D721Med (cell line): ENCODE measurements at regions not wholly inside any gene's neighbourhood (a gene's known extent, or its start where the extent isn't known, plus 50 kb on each side); places are given as distances from the start of the nearest gene placed in this dataset.

Experiments
- DNase-seq: peaks from one replicate; pipeline ENCODE4 v3.0.0; 2011; ENCODE audit warnings: low spot score; ENCODE audit not compliant: insufficient read length
- FAIRE-seq: peaks from 2 replicates; lab custom pipeline; 2011; peaks lifted over from hg19 to GRCh38; lab: Jason Lieb, UNC
- TF ChIP-seq, protein P1 (sequence below): IDR thresholded peaks from 2 replicates; pipeline ENCODE4 v1.5.1; 2012; ENCODE audit warnings: mild to moderate bottlenecking, control low read depth; ENCODE audit not compliant: insufficient read depth; ENCODE audit errors: missing control alignments

DNA sequence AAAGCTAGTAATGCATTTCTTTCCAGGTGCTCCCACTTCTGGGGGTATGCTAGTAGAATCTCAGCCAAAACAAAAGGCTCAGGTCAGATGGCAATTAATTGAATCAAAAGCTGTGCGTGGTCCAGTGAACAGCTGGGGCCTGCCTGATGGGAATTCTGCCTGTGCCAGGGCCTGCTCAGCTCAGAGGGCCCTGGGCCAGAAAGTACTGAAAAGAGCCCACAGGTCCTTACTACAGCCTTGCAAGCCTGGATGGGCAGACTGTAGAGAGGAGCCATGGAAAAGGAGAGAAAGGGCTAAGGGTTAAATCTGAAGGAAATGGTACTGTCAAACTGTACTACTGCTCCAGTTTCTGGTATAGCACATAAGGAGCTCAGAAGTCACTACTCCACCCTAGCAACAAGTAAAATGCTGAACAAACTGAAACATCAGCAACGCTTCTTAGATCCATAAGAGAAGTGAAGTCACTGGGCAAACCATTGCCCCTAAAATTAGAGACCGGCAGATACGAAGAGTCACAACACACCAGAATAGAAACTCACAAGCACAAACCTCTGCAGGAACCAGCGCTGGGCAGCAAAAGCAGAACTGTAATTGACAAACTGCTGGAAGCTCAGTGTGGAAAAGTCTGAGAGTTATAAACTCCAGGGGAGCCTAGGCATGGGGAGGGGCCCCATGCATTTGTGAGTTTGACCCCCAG, 121.1 kb upstream of the SYT6 start:
- no peak for DNase-seq
- TF ChIP-seq, protein P1, sequence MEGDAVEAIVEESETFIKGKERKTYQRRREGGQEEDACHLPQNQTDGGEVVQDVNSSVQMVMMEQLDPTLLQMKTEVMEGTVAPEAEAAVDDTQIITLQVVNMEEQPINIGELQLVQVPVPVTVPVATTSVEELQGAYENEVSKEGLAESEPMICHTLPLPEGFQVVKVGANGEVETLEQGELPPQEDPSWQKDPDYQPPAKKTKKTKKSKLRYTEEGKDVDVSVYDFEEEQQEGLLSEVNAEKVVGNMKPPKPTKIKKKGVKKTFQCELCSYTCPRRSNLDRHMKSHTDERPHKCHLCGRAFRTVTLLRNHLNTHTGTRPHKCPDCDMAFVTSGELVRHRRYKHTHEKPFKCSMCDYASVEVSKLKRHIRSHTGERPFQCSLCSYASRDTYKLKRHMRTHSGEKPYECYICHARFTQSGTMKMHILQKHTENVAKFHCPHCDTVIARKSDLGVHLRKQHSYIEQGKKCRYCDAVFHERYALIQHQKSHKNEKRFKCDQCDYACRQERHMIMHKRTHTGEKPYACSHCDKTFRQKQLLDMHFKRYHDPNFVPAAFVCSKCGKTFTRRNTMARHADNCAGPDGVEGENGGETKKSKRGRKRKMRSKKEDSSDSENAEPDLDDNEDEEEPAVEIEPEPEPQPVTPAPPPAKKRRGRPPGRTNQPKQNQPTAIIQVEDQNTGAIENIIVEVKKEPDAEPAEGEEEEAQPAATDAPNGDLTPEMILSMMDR = no peak
- FAIRE-seq = no peak

DNA sequence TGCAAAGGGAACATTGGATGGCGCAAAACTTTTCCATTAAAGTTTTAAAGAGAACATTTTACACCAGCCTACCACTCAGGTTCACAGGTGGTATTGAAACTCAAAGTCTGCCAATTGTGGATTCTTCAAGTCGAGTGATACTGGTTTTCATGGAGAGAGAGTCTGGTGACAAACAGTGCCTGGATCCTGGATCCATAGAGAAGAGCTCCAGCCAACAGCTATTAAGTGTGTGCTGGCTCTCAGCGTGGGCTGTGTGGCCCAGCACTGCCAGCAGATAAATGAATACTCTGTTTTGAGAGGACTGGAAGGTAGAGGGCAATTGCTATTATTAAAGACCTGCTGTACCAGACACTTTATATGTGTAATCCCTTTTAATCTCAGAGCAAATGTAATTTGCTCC, 118.9 kb upstream of the SYT6 start:
- DNase-seq (no peak), FAIRE-seq (no peak)
- TF ChIP-seq, protein P1 = no peak

GRCh38 chr1:114270718-114271117, 117.0 kb upstream of the SYT6 start:
- TF ChIP-seq, protein P1 = no peak
- DNase-seq (no peak), FAIRE-seq (no peak)

DNA sequence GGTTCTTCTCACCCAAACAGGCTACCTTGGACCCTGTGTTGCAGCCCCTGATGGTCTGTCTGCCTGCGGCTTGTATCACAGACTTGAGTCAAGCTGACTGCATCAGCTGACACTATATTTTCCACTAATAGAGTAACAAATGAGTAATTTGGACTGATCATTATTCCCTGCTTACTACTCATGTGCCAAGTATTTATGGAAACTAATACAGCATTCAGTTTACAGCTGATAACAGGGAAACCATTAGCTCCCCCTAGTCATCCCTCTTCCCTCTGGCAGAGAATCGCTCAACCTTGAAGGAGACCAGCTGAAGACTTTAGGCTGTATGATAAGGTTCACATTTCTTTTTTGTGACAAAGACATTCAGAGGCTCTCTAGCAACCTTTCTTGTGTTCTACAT, 116.6 kb upstream of the SYT6 start:
- TF ChIP-seq, protein P1 = no peak
- FAIRE-seq (no peak), DNase-seq (no peak)

DNA sequence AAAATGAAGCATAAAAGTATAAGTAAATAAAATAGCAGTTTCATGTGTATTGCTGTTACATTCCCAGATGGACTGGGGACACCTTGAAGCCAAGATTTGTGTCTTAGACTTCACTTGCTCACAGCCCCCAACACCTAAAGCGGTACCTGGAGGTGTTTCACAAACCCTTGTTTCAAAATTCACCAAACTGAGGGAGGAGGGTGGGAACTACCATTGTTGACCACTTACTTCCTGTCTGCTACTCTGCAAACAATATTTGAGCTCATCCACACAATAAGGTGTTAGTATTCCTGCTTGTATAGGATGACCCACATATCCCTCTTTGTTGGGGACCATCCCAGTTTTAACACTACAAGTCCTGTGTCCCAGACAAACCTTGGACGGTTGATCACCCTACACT, 115.9 kb upstream of the SYT6 start:
- DNase-seq = no peak
- no peak for FAIRE-seq
- TF ChIP-seq, protein P1 = no peak

- TF ChIP-seq, protein P1 = no peak
- no peak for DNase-seq
- FAIRE-seq = no peak
Measured at GRCh38 chr1:114263343-114263742, 109.7 kb upstream of the SYT6 start.

GRCh38 chr1:114262337-114262736, 108.7 kb upstream of the SYT6 start:
- TF ChIP-seq, protein P1 = no peak
- FAIRE-seq = no peak
- no peak for DNase-seq
